ENCODE measurements at regions not wholly inside any gene's neighbourhood (a gene's known extent, or its start where the extent isn't known, plus 50 kb on each side); places are given as distances from the start of the nearest gene placed in this dataset.
"Not testable (repeated sequence)": the region's sequence is repeated elsewhere in the genome, so short reads cannot be mapped to it uniquely, and the experiment has no call there.

DNA sequence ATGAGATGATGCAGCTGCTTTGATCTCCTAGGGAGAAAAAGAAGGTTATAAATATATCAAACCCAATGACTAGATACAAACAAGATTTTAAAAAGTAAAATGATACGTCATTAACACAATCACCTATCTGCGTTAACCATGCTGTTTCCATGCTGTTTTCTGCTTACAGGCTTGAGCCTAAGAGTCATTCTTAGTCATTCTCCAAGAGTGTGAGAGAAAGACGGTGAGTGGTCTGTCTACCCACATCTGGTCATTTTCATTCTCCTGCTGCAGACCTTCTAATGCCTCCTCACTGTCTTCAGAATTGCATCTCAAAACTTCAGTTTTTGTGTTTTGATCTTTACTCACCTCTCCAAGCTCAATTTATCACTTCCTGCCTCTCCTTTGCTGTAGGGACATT is 98.0 kb upstream of the ELMO1 start:
- DNase-seq (ENCODE audit: low read depth in 2 of 2), result no peak

DNA sequence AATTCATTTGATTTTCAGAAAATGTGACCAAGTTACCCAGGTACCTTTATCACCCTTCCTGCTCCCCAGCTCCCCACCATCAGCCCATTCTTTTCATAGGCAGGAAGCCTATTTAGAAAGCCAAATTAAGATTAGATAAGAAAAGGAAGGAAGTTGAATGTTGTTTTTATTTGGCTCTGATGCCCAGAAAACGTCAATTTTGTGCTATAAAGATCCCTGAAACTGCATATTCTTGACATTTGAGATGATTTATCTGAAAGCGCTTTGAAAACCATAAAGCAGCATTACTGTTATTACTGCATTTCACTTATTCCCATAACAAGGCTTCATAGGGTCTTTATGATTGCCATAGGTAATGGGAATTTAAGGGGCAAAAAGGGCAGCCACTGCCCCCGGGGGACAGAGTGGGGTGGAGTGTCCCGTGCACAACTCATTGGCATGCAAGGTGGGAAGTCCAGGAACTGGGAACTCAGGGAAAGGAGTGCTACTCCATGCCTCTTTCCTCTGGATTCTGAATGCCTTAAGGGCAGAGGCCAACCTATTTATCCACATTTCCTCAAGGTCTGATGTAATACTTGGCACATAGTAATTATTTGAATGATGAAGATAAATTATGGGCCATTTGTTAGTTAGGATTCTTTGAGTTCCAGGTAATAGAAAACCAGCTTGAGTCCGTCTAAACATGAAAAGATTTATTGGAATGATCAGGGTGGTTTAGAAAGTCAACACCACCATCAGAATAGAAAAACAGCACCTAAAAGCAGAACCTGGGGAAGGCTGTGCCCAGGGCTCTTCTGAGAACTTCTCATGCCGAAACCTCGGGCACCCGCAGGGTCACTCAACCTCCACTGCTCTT is 100.6 kb upstream of the ELMO1 start:
- peak in 1 of 2 donors; percentile 9 for DNase-seq (ENCODE audit: low read depth in 2 of 2)

DNA sequence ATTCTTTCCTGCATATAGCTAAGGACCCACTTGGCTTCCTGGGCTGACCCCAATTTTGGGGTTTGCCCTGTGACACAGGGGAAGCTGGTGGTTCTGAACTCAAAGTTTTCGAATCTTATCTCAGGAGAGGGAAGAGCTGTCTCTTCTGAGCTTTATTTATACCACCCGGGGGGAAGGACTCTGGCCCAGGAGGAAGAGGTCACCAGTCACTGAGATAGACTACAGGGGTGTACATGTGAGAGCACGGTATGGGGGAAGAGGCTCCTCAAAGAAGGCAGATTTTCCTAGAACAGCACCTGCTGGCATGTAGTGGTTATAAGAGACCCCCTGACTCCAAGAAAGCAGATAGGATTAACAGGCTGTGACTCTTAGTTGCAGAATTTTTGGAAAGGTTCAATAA is 101.8 kb upstream of the ELMO1 start:
- no peak for DNase-seq (ENCODE audit: low read depth in 2 of 2)

DNA sequence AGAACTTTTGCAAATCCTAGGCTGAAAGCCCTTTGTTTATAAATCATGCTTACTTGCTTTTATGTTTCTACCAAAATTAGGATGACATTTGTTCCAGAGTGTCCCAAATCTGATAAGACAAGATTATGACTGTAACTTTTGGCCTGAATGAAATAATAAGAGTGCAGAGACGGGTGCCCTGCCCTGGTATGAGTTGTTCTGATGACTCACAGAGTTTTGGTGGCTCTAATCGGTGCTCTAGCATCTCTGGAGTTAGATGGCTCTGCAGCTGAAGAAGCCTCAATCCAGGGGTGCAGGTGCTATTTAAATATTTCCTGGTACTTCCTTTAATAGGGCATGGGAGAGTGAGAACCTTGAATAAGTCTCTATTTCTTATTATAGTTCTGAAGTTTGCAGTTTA is 102.2 kb upstream of the ELMO1 start:
- no peak for DNase-seq (ENCODE audit: low read depth in 2 of 2)

DNA sequence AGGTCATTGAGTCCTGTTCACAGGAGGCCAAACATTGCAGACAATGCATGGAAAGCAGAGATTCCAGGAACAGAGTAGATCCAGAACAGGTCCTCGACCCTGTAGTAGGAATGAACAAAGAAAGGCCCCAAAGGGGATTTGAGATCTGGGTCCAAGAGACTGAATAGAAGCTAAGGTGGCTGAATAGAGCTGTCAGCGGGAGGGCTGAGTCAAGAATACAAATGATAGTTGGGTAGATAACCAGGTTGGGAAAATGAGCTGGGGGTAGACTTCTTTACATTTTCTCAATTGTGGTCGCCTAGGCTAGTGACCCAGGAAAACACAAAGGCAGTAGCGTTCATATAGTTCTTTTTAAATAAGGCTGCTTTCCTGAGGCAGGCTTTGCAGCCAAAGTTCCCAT is 103.4 kb upstream of the ELMO1 start:
- no peak for DNase-seq (ENCODE audit: low read depth in 2 of 2)

DNA sequence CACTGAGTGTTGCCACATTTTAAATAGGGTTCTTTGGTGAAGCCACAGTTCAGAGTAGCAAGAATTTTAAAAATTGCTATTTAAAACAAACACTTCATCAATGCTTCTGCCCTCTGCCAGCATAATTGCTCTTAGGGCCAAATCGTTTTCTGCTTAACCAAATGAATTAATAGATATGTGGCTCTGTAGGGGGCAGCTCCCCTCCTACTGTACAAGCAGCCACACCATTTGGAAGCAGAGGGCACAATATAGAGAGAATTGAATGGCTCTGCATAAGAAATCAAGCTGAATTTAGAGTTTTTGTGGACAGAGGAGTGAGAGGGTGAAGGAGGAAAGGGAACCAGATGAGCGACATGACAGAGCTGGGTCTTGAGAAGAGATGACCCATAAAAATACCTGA is 103.8 kb upstream of the ELMO1 start:
- not testable (repeated sequence) for DNase-seq (ENCODE audit: low read depth in 2 of 2)

DNA sequence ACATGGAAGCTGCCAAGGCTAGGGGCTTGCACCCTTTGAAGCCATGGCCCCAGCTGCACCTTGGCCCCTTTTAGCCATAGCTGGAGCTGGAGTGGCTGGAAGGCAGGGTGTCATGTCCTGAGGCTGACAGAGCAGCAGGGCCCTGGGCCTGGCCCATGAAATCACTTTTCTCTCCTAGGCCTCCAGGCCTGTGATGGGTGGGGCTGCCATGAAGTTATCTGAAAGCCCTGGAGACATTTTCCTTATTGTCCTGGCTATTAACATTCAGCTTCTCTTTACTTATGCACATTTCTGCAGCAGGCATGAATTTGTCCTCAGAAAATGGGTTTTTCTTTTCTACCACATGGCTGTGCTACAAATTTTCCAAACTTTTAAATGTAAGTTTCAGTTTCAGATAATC is 106.9 kb upstream of the ELMO1 start:
- no peak for DNase-seq (ENCODE audit: low read depth in 2 of 2)

DNA sequence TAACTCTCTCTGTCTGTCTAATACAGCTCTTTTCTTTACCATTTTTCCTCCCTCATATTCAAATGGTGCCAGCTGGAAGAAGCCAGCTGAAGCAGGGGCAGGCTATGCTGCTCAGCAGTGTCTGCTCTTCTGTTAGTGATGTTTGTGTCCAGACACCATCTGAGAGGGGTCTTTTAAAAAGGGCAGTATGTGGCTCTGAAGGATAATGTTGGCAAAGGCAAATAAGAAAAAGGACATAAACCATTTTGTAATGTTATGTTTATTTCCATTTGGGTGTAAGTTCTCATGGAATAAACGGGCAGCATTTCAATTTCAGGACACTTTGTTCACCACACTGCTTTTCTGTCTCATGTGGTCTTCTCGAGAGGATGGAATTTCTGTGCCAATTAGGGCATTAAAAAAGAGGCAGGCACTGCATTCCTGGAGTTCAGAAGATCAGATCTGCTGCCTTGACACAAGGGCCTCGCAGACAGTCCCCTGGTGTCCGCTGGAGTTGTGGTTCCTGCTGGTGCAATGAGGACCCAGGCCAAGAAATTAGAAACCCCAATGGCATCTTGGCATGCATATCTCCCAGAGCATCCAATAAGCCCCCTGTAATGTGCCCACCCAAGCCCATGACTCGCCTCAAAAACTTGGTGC is 109.0 kb upstream of the ELMO1 start:
- no peak for DNase-seq (ENCODE audit: low read depth in 2 of 2)

DNA sequence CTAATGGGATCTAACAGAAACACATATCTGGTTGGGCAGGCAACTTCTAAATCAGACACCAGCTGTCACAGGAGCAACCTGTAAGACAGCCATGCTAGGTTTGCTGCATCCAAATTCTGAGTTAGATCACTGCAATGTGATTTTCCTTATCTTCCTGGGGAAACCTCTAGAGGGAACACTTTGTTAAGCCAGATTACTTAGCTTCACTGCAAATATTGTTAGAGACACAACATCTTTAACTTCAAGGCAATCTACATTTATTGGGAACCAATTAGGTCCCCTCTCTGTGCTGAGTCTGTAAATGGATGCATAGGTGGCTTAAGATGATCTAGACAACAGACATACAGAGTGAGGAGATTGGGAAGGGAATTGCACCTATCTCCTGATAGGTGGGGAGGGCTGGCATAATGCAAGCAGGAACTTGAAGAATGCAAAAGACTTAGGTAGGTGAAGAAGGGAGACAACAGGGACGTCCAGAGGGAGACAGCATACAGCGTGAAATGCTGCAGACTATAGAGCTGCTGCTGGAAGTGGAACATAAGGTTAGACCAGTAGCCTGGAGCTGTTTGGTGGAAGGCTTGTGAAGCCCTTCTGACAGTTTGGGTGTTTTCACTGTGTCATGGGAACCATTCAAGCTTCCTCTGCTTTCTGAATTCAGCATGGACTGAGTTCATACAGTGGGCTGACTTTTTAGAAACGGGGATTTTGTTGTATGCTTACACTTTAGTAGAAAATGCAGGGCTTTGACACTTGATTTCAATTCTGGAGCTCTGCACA is 109.8 kb upstream of the ELMO1 start:
- DNase-seq (ENCODE audit: low read depth in 2 of 2), result no peak

DNA sequence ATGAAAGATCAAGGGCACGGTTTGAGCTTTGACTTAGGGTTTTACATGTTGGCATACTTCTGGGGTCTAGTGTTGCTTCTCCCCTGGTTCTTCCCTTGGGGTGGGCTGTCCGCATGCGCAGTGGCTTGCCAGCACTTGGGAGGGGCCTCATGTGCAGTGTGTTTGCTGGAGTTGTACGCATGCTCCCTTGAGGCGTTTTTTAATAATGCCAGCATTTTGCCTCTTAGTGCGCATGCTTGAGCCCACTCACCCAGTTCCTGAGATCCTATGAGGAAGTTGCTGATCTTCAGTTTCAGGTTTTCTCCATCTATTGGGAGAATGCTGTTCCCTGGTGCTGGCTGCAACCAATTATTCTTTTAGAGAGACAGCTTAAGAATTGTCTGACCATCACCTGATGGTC is 113.4 kb upstream of the GPR141 start:
- no peak for DNase-seq (ENCODE audit: low read depth in 2 of 2)

DNA sequence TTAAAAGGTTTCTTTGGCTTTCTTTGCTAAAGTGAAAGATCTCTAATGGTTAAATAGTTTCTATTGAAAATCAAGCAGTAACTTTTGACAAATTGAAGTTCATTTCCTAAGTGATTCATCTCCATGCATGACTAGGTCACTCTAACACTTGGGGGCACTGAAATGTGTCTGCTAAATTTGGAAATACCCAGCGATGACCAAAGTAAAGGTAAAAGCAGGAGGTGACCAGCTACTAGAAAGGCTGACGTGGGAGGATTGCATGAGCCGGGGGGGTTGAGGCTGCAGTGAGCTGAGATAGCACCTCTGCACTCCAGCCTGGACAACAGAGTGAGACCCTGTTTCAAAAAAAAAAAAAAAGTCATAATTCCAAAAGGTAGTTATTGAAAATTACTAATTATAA is 111.8 kb upstream of the GPR141 start:
- DNase-seq (ENCODE audit: low read depth in 2 of 2), result no peak

DNA sequence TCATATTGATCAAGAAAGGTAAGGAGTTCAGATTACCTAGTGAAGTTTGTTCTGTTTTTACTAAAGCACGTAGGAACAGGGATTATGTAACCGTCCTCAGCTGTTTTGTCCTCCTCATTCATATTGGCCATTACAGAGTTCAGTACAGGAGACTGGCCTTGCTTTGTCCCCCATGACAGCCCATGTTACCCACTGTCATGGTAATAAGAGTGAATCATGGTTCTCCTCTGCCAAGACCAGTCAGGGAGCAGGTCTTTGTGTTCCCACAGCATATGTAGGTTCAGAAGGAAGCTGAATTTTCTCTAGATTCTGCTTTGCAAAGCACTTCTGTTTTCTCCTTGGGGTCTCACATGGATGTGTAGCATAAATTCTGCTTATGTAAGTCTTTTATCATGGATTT is 106.2 kb upstream of the GPR141 start:
- DNase-seq (ENCODE audit: low read depth in 2 of 2), result no peak

DNA sequence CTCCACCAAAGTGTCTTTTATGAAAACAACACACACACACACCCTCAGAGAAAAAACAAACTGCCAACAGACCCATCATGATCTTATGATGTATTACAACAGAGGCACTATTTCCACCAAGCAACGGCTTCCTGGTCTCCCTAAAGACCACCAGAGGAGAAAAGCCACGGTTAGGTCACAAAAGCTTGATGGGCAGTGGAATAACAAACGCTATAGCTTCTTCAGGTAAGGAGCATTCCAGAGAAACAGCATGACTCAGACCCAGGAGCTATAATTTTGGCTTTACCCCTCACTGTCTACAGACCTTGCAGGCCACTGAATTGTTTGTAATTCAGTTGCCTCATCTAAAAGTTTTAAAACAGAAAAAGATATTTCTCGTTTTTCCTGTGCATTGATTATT is 105.7 kb upstream of the GPR141 start:
- DNase-seq (ENCODE audit: low read depth in 2 of 2), result no peak

DNA sequence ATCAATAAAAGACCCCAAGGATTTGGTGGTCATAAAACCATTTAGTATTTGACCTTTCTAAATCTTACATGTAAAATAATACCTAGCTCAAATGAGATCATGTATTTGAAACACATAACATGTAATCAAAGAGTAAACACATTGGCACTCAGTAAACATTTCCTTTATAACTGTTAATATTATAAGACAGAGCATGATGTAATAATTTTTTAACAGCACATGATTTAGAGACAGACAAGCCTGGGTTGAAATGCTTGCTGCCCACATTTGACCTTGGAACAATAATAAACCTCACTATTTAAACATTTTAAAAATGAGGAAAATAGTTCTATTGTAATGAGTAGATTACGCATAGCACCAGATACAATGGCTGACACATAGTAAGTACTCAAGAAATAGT is 105.2 kb upstream of the GPR141 start:
- DNase-seq (ENCODE audit: low read depth in 2 of 2), result no peak

DNA sequence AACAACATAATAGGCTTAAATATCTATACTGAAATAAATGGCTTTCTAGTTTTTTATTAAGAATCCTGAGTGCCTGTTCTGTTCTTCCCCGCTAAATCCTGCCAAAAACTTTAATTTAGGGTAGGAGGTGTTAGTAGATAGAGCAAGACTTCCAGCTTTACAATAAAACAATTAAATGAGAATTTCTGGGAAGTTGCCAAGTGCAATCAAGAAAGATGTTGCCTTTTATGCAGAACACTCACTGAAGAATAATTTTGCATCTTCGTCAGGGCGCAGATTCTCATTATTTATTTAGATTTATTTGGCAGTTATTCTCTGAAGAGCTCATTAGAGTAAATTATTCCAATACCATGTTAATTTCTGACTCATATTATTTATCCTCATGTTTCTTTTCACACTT is 103.2 kb upstream of the GPR141 start:
- no peak for DNase-seq (ENCODE audit: low read depth in 2 of 2)

DNA sequence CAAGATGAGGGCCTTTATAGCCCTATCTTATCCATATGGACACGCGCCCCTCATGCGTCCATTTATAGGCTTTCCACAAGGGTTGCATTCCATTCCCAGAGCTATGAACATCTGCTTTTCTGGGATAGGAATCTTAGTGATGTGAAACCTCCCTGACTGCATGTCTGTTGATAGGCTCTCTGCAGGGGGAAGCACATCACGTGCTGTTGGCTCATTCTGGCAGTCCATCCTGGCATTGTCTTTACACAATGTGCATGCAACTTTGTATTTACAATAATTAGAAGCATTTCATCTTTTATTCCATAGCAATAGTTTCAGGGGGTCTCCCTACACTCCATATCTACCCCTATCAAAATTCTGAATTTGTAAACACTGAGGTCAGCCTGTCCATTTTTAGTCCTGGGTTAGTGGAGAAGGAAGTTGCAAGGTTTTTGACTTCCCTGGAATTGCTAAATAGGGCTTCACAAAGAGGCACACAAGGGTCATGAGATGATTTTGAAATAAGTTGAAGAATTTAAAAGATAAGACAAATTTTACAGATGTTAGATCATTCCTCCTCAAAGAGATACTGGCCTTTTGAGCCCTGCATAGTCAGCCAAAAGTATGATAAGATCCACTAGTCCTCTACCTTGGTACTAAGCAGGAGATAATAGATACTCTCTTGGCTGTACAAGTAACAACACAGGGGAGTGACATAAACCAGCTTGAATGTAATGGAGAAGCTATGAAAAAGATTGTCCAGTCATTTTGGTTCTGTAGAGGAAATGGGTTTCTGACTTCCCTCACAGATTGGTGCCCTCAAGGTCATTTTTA is 98.7 kb upstream of the GPR141 start:
- DNase-seq (ENCODE audit: low read depth in 2 of 2), result peak in 1 of 2 donors; percentile 36

DNA sequence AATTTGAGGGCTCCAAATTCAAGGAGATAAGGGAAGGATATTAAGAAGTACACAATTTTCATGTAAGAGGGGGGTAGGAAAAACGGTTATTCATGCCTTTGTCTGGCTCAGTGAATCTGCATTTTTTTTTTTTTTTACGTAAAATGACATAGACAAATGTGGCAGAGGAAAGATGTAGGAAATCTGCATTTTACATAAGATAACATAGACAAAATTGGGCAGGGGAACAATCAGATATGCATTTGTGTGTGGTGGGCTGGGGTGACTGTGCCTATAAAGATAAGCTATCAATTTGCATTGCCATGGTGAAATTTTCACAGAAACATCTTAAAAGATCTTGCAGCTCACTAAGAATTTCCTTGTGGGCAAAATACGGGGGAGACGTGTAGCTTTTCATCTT is 92.7 kb upstream of the GPR141 start:
- no peak for DNase-seq (ENCODE audit: low read depth in 2 of 2)

DNA sequence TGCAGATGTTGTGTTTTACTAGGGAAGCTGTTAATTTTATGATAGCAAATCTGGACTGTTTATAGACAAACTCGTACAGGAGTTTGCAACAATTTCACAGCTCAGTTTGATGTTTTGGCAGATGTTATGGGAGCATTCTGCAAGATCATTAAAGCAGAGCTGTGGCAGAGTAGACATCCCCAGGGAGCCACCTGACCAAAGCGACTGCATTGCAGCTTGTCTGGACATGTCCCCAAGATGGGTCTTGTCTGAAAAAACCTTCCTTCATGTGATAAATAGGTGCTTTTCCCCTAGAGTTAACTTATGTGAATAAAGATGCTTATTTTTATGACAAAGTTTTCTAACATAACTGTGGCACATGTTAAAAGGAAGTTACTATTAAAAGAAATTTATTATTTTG is 91.2 kb upstream of the GPR141 start:
- no peak for DNase-seq (ENCODE audit: low read depth in 2 of 2)

DNA sequence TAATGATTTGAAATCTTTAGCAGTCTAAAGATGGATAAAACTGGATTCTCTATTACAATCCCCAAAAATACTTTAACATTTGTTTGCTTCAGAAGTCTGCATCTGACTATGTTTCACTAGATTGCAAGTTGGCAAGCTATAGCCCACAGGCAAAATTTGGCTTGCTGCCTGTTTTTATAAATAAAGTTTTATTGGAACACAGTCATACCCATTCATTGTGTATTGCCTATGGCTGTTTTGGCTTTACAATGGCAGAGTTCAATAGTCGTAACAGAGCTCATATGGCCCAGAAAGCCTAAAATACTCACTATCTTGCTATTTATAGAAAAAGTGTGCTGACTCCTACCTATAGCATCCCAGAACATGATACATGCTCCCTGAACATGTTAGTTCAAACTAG is 89.0 kb upstream of the GPR141 start:
- DNase-seq (ENCODE audit: low read depth in 2 of 2), result no peak

DNA sequence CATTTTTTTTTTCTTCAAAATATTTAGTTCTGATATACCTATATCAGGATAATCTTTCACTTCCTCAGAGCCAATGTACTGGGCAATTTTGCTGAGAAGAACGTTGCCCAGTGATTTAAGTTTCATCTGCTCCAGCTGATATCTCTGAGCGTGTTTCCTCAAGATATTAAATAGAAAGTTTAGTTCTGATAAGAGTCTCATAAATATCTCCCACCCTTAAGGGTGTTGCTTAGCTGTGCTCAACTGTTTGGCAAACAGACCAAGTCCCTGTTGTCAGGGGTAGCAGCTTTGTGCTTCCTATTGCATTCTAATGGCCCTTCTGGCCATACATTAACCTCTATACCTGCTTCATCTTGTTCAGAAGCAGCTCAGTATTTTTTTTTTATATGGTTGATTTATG is 84.7 kb upstream of the GPR141 start:
- no peak for DNase-seq (ENCODE audit: low read depth in 2 of 2)

DNA sequence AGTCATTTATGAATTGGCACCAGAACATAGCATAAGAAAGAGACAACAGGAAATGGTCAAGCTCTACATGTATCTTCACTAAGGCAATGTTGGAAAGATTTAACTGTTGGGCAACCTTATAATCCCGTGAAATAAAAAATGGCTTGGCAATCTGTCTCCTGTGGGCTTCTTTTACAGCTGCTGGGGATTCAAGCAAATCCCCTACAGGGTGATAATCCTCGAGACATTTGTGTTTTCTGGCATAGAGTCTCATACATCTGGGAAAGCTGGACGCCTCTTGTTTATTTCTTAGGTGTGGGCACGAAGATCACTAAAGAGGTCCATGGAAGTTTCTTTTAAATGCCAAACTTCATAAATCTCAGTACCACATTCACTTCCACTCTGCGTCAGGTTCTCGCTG is 82.2 kb upstream of the GPR141 start:
- DNase-seq (ENCODE audit: low read depth in 2 of 2), result no peak

DNA sequence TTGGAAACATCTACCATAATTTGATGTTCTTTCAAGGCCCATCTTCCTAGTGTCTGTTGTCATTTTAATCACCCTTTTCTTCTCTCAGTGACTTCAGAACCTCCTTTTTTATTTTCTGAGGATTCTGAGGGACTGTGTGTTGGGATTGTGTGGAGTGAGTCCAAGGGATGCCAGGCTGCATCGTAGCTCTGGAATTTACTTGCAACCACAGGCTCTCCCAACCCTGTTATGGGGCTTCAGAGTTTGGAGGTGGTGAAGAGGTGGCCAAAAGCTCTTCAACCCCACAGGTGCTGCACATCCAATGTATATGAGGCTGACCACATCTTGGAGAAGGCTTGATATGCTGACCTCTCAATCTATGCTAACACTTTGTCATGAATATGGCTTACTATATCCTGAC is 79.5 kb upstream of the GPR141 start:
- DNase-seq (ENCODE audit: low read depth in 2 of 2), result no peak

Data from lung microvascular endothelial cell (primary cell).